ENCODE measurements at regions not wholly inside any gene's neighbourhood (a gene's known extent, or its start where the extent isn't known, plus 50 kb on each side); places are given as distances from the start of the nearest gene placed in this dataset.

- no peak overlapping the region for H3K27ac ChIP-seq
- H3K9me3 ChIP-seq (ENCODE audit: insufficient read depth, low read depth) = no peaks in the 10 kb centered on the region
- POLR2A ChIA-PET (ENCODE audit: unreplicated experiment) = no interaction called here
- no peak overlapping the region for H2AFZ ChIP-seq
- no peak overlapping the region for H3K4me3 ChIP-seq
- no peaks in the 10 kb centered on the region for H3K27me3 ChIP-seq (ENCODE audit: insufficient read depth, low read depth)
- no peaks in the 10 kb centered on the region for H4K20me1 ChIP-seq (ENCODE audit: insufficient read depth)
- H3K79me2 ChIP-seq (ENCODE audit: low read depth) = no peaks in the 10 kb centered on the region
- H3F3A ChIP-seq (ENCODE audit: insufficient read depth, low read depth) = no peaks in the 10 kb centered on the region
- BruUV-seq (replicated peaks) = no TSS peak
- intact Hi-C loops (cut with micrococcal nuclease; ENCODE audit: unreplicated experiment) = no loop called here
- TF ChIP-seq EZH2 (IDR thresholded peaks at IDR 0.05; ENCODE audit: low read depth) (no peak), CTCF (conservative IDR thresholded peaks at IDR 0.05) (no peak)
- DNase-seq = no peak
- no peaks in the 10 kb centered on the region for H3K9me2 ChIP-seq (ENCODE audit: insufficient read depth)
- H3K36me3 ChIP-seq (ENCODE audit: low read depth) = no peaks in the 10 kb centered on the region
- H3K4me1 ChIP-seq (replicated peaks; ENCODE audit: insufficient read depth) = no peaks in the 10 kb centered on the region
- CTCF ChIA-PET = no interaction called here
- H3K4me2 ChIP-seq = no peak overlapping the region
Observed at GRCh38 chr9:29928072-29928471, 2354.8 kb upstream of the C9orf72 start.

GRCh38 chr9:29939559-29939958 is 2366.3 kb upstream of the C9orf72 start:
- H3F3A ChIP-seq (ENCODE audit: insufficient read depth, low read depth) = no peaks in the 10 kb centered on the region
- no TSS peak for BruUV-seq (replicated peaks)
- H4K20me1 ChIP-seq (ENCODE audit: insufficient read depth) = no peaks in the 10 kb centered on the region
- no peaks in the 10 kb centered on the region for H3K4me1 ChIP-seq (replicated peaks; ENCODE audit: insufficient read depth)
- H3K9me3 ChIP-seq (ENCODE audit: insufficient read depth, low read depth) = no peaks in the 10 kb centered on the region
- no peak overlapping the region for H3K27ac ChIP-seq
- POLR2A ChIA-PET (ENCODE audit: unreplicated experiment) = no interaction called here
- H2AFZ ChIP-seq = no peak overlapping the region
- DNase-seq = no peak
- CTCF ChIA-PET = no interaction called here
- no peaks in the 10 kb centered on the region for H3K9me2 ChIP-seq (ENCODE audit: insufficient read depth)
- no peak overlapping the region for H3K4me2 ChIP-seq
- H3K27me3 ChIP-seq (ENCODE audit: insufficient read depth, low read depth) = no peaks in the 10 kb centered on the region
- intact Hi-C loops (cut with micrococcal nuclease; ENCODE audit: unreplicated experiment) = no loop called here
- no peak for TF ChIP-seq EZH2 (IDR thresholded peaks at IDR 0.05; ENCODE audit: low read depth)
- no peak for TF ChIP-seq CTCF (conservative IDR thresholded peaks at IDR 0.05)
- no peaks in the 10 kb centered on the region for H3K36me3 ChIP-seq (ENCODE audit: low read depth)
- no peak overlapping the region for H3K4me3 ChIP-seq
- H3K79me2 ChIP-seq (ENCODE audit: low read depth) = no peaks in the 10 kb centered on the region

- BruUV-seq (replicated peaks) = no TSS peak
- intact Hi-C loops (cut with micrococcal nuclease; ENCODE audit: unreplicated experiment) = no loop called here
- H3F3A ChIP-seq (ENCODE audit: insufficient read depth, low read depth) = no peaks in the 10 kb centered on the region
- no peaks in the 10 kb centered on the region for H4K20me1 ChIP-seq (ENCODE audit: insufficient read depth)
- DNase-seq = no peak
- POLR2A ChIA-PET (ENCODE audit: unreplicated experiment) = no interaction called here
- H3K27ac ChIP-seq = no peak overlapping the region
- no peaks in the 10 kb centered on the region for H3K4me1 ChIP-seq (replicated peaks; ENCODE audit: insufficient read depth)
- no peak overlapping the region for H3K4me2 ChIP-seq
- H2AFZ ChIP-seq = no peak overlapping the region
- H3K9me2 ChIP-seq (ENCODE audit: insufficient read depth) = no peaks in the 10 kb centered on the region
- no peaks in the 10 kb centered on the region for H3K79me2 ChIP-seq (ENCODE audit: low read depth)
- H3K27me3 ChIP-seq (ENCODE audit: insufficient read depth, low read depth) = no peaks in the 10 kb centered on the region
- TF ChIP-seq EZH2 (IDR thresholded peaks at IDR 0.05; ENCODE audit: low read depth) (no peak), CTCF (conservative IDR thresholded peaks at IDR 0.05) (no peak)
- H3K4me3 ChIP-seq = no peak overlapping the region
- H3K9me3 ChIP-seq (ENCODE audit: insufficient read depth, low read depth) = no peaks in the 10 kb centered on the region
- CTCF ChIA-PET = no interaction called here
- no peaks in the 10 kb centered on the region for H3K36me3 ChIP-seq (ENCODE audit: low read depth)
Observed at GRCh38 chr9:29945012-29945411, 2371.7 kb upstream of the C9orf72 start.

All from PC-9 (cell line).